ENCODE measurements at regions not wholly inside any gene's neighbourhood (a gene's known extent, or its start where the extent isn't known, plus 50 kb on each side); places are given as distances from the start of the nearest gene placed in this dataset.
"Not testable (repeated sequence)": the region's sequence is repeated elsewhere in the genome, so short reads cannot be mapped to it uniquely, and the experiment has no call there.

- H4K8ac ChIP-seq (ENCODE audit: low read depth in 2 of 2, low read length in 2 of 2); ATAC-seq (ENCODE audit: low read depth); POLR2A ChIA-PET (ENCODE audit: unreplicated experiment); dilution Hi-C loops (cut with HindIII; ENCODE audit: low sequenced_read_pairs, unreplicated experiment); H4K20me1 ChIP-seq (ENCODE audit: insufficient read depth, low read length); CTCF ChIA-PET; H3K9me1 ChIP-seq (ENCODE audit: insufficient read depth, low read length); H3K4me1 ChIP-seq (ENCODE audit: control insufficient read depth, insufficient read depth, low read length); H2BK15ac ChIP-seq (ENCODE audit: low read depth, low read length); H3K27me3 ChIP-seq (ENCODE audit: control insufficient read depth, insufficient read depth, low read length); H3K23ac ChIP-seq (ENCODE audit: low read depth, low read length); H3K4ac ChIP-seq (ENCODE audit: low read depth, low read length); H3K36me3 ChIP-seq (ENCODE audit: control insufficient read depth, insufficient read depth, low read length); H2BK5ac ChIP-seq (ENCODE audit: low read depth, low read length, poor library complexity, severe bottlenecking); H3K14ac ChIP-seq (replicated peaks; ENCODE audit: low read depth, low read length); H4K5ac ChIP-seq (ENCODE audit: low read depth, low read length); H4K91ac ChIP-seq (ENCODE audit: insufficient read depth, low read depth, low read length); H3K9me3 ChIP-seq (ENCODE audit: control insufficient read depth, insufficient read depth, low read length); H3K4me3 ChIP-seq (ENCODE audit: insufficient read depth, low read depth, low read length); DNase-seq; H2AK9ac ChIP-seq (replicated peaks; ENCODE audit: low read depth, low read length, poor library complexity); H3K18ac ChIP-seq (ENCODE audit: low read depth, low read length); H2BK120ac ChIP-seq (ENCODE audit: low read depth, low read length); H3K27ac ChIP-seq (ENCODE audit: insufficient read depth, low read length); in situ Hi-C loops (cut with MboI; ENCODE audit: low sequenced_read_pairs); intact Hi-C loops (cut with micrococcal nuclease); H2AK5ac ChIP-seq (ENCODE audit: low read depth, low read length); H3K4me2 ChIP-seq (ENCODE audit: low read depth, low read length); H2AFZ ChIP-seq (replicated peaks; ENCODE audit: low read length, poor library complexity); H3K79me1 ChIP-seq (ENCODE audit: low read depth in 1 of 2, low read length in 2 of 2); BruUV-seq (replicated peaks); H3K9ac ChIP-seq (ENCODE audit: low read depth, low read length); H2BK20ac ChIP-seq (ENCODE audit: low read depth, low read length); H3K56ac ChIP-seq (ENCODE audit: extremely low read depth, insufficient read depth, low read length): not testable (repeated sequence)
- WGBS, 2 experiments (ENCODE audit: extremely low coverage in 2 of 2, insufficient read length in 1 of 2), result 95% methylated on average over 8 of the region's 27 CpGs; no CpG with 5 or more reads in 1 of the 2 experiments
Measured at GRCh38 chr4:45207864-45208331, 481.5 kb upstream of the GNPDA2 start.

GRCh38 chr4:45207241-45207863 is 481.0 kb upstream of the GNPDA2 start:
- H3K23ac ChIP-seq (ENCODE audit: low read depth, low read length); BruUV-seq (replicated peaks); H2AFZ ChIP-seq (replicated peaks; ENCODE audit: low read length, poor library complexity); H3K27ac ChIP-seq (ENCODE audit: insufficient read depth, low read length); H3K18ac ChIP-seq (ENCODE audit: low read depth, low read length); H3K9me3 ChIP-seq (ENCODE audit: control insufficient read depth, insufficient read depth, low read length); H2AK5ac ChIP-seq (ENCODE audit: low read depth, low read length); H2BK120ac ChIP-seq (ENCODE audit: low read depth, low read length); H2AK9ac ChIP-seq (replicated peaks; ENCODE audit: low read depth, low read length, poor library complexity); dilution Hi-C loops (cut with HindIII; ENCODE audit: low sequenced_read_pairs, unreplicated experiment); H2BK20ac ChIP-seq (ENCODE audit: low read depth, low read length); DNase-seq; H3K79me1 ChIP-seq (ENCODE audit: low read depth in 1 of 2, low read length in 2 of 2); H3K4me1 ChIP-seq (ENCODE audit: control insufficient read depth, insufficient read depth, low read length); H3K36me3 ChIP-seq (ENCODE audit: control insufficient read depth, insufficient read depth, low read length); H3K4ac ChIP-seq (ENCODE audit: low read depth, low read length); CTCF ChIA-PET; ATAC-seq (ENCODE audit: low read depth); H2BK5ac ChIP-seq (ENCODE audit: low read depth, low read length, poor library complexity, severe bottlenecking); H3K14ac ChIP-seq (replicated peaks; ENCODE audit: low read depth, low read length); intact Hi-C loops (cut with micrococcal nuclease); H4K8ac ChIP-seq (ENCODE audit: low read depth in 2 of 2, low read length in 2 of 2); H3K56ac ChIP-seq (ENCODE audit: extremely low read depth, insufficient read depth, low read length); POLR2A ChIA-PET (ENCODE audit: unreplicated experiment); H4K20me1 ChIP-seq (ENCODE audit: insufficient read depth, low read length); H3K9me1 ChIP-seq (ENCODE audit: insufficient read depth, low read length); H4K91ac ChIP-seq (ENCODE audit: insufficient read depth, low read depth, low read length); H2BK15ac ChIP-seq (ENCODE audit: low read depth, low read length); in situ Hi-C loops (cut with MboI; ENCODE audit: low sequenced_read_pairs); H4K5ac ChIP-seq (ENCODE audit: low read depth, low read length); H3K27me3 ChIP-seq (ENCODE audit: control insufficient read depth, insufficient read depth, low read length); H3K4me3 ChIP-seq (ENCODE audit: insufficient read depth, low read depth, low read length); H3K9ac ChIP-seq (ENCODE audit: low read depth, low read length); H3K4me2 ChIP-seq (ENCODE audit: low read depth, low read length): not testable (repeated sequence)
- WGBS, 2 experiments (ENCODE audit: extremely low coverage in 2 of 2, insufficient read length in 1 of 2), result 80% methylated on average over 5 of the region's 30 CpGs; no CpG with 5 or more reads in 1 of the 2 experiments

Data from IMR-90 (cell line).